ENCODE measurements at regions not wholly inside any gene's neighbourhood (a gene's known extent, or its start where the extent isn't known, plus 50 kb on each side); places are given as distances from the start of the nearest gene placed in this dataset.

GRCh38 chr6:48401016-48401415 is 290.0 kb upstream of the PTCHD4 start:
- 46 to 48% methylated on average over 3 of the region's 3 CpGs for WGBS, 2 donors
- DNase-seq, result no peak
- no peaks in the 10 kb centered on the region for H3K9me3 ChIP-seq

GRCh38 chr6:48397887-48398286 is 286.9 kb upstream of the PTCHD4 start:
- Histone ChIP-seq H3K36me3 (ENCODE audit: low read depth, missing control alignments) (no peaks in the 10 kb centered on the region), H3K9me3 (no peaks in the 10 kb centered on the region), H3K27ac (no peak overlapping the region), H3K4me3 (no peak overlapping the region), H3K4me1 (no peaks in the 10 kb centered on the region), H3K27me3 (no peaks in the 10 kb centered on the region)
- TF ChIP-seq POLR2A (IDR thresholded peaks at IDR 0.05), result no peak
- no peak for TF ChIP-seq CTCF (IDR thresholded peaks at IDR 0.05)
- intact Hi-C loops (cut with DNase I; ENCODE audit: low total_unique reads), result no loop called here
- DNase-seq, result no peak

More at GRCh38 chr6:48401016-48401415, 290.0 kb upstream of the PTCHD4 start:
- Histone ChIP-seq H3K27ac (no peak overlapping the region), H3K4me3 (no peak overlapping the region), H3K36me3 (ENCODE audit: low read depth, missing control alignments) (no peaks in the 10 kb centered on the region), H3K27me3 (no peaks in the 10 kb centered on the region), H3K4me1 (no peaks in the 10 kb centered on the region)
- intact Hi-C loops (cut with DNase I; ENCODE audit: low total_unique reads), result no loop called here
- TF ChIP-seq POLR2A (IDR thresholded peaks at IDR 0.05) (no peak), CTCF (IDR thresholded peaks at IDR 0.05) (no peak)

GRCh38 chr6:48389146-48390043 is 278.4 kb upstream of the PTCHD4 start:
- H3K27me3 ChIP-seq, result no peaks in the 10 kb centered on the region
- H3K9me3 ChIP-seq, result no peaks in the 10 kb centered on the region
- 85 to 87% methylated on average over 4 of the region's 4 CpGs for WGBS, 2 donors
- no peak for TF ChIP-seq CTCF (IDR thresholded peaks at IDR 0.05)
- TF ChIP-seq POLR2A (IDR thresholded peaks at IDR 0.05), result no peak
- no peaks in the 10 kb centered on the region for H3K4me1 ChIP-seq
- no peak overlapping the region for H3K27ac ChIP-seq
- no peak overlapping the region for H3K4me3 ChIP-seq
- intact Hi-C loops (cut with DNase I; ENCODE audit: low total_unique reads), result no loop called here
- H3K36me3 ChIP-seq (ENCODE audit: low read depth, missing control alignments), result no peaks in the 10 kb centered on the region
- DNase-seq, result no peak

- TF ChIP-seq CTCF (IDR thresholded peaks at IDR 0.05) (no peak), POLR2A (IDR thresholded peaks at IDR 0.05) (no peak)
- Histone ChIP-seq H3K9me3 (no peaks in the 10 kb centered on the region), H3K4me1 (no peaks in the 10 kb centered on the region), H3K27ac (no peak overlapping the region), H3K36me3 (ENCODE audit: low read depth, missing control alignments) (no peaks in the 10 kb centered on the region), H3K4me3 (no peak overlapping the region), H3K27me3 (no peaks in the 10 kb centered on the region)
- intact Hi-C loops (cut with DNase I; ENCODE audit: low total_unique reads), result no loop called here
- 71 to 86% methylated on average over 2 of the region's 2 CpGs for WGBS, 2 donors
- DNase-seq, result no peak
Observed at GRCh38 chr6:48388044-48388443, 277.0 kb upstream of the PTCHD4 start.

- Histone ChIP-seq H3K4me3 (no peak overlapping the region), H3K4me1 (no peaks in the 10 kb centered on the region), H3K27me3 (no peaks in the 10 kb centered on the region), H3K9me3 (no peaks in the 10 kb centered on the region), H3K27ac (no peak overlapping the region), H3K36me3 (ENCODE audit: low read depth, missing control alignments) (no peaks in the 10 kb centered on the region)
- intact Hi-C loops (cut with DNase I; ENCODE audit: low total_unique reads), result no loop called here
- TF ChIP-seq CTCF (IDR thresholded peaks at IDR 0.05), result no peak
- TF ChIP-seq POLR2A (IDR thresholded peaks at IDR 0.05), result no peak
- DNase-seq, result no peak
Observed at GRCh38 chr6:48378884-48379407, 267.9 kb upstream of the PTCHD4 start.

All from testis (tissue), 2 donors.